ENCODE measurements at regions not wholly inside any gene's neighbourhood (a gene's known extent, or its start where the extent isn't known, plus 50 kb on each side); places are given as distances from the start of the nearest gene placed in this dataset.

DNA sequence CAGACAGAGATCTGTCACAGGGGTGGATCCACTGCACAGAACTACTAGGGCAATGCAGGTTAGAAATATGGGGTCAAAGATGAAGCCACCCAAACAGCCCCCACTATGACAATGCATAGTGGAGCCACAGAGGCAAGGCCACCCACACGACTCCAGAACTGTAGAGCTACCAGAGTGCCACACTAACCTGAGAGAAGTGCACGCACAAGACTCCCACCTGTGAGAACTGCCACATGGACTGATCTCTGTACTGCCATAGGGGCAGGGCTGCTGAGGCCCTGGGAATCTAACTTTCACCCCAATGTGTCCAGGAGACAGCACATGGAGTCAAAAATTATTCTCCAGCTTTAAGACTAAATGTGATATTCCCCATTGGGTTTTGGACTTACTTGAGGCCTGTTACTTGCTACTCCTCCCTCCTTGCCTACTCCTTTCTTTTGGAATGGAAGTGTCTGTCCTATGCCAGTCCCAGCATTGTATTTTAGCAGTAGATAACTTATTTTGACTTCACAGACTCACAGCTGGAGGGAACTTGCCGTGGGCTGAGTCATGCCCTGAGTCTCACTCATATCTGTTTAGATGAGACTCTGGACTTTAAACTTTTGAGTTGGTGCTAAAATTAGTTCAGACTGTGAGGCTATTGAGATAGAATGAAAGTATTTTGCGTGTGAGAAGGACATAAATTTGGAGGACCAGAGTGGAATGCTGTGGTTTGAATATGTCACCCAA is 853.3 kb downstream of the MAT2B start:
- no peak for DNase-seq

- no peak for DNase-seq
Observed at GRCh38 chr5:164359260-164360255, 854.1 kb downstream of the MAT2B start.

DNA sequence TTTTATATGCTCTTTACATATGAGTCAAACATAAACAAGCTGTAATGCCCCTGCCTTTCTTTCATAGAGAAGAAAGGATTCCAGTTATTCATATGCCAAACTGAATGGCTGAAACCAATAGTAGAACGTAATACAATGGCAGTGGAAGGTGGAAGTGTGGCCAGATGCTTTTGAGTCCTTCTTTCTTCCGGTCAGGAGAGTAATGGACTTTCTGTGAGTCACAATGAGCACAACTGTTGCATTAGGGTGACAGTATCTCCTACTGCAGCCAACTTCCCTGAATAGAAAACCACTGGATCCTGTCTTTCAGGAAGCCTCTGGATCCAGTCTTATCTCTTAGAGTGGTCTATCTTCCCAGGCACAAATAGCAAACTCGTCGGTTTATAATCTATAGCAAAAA is 855.2 kb downstream of the MAT2B start:
- DNase-seq: no peak

GRCh38 chr5:164361986-164362385 is 856.6 kb downstream of the MAT2B start:
- no peak for DNase-seq

DNA sequence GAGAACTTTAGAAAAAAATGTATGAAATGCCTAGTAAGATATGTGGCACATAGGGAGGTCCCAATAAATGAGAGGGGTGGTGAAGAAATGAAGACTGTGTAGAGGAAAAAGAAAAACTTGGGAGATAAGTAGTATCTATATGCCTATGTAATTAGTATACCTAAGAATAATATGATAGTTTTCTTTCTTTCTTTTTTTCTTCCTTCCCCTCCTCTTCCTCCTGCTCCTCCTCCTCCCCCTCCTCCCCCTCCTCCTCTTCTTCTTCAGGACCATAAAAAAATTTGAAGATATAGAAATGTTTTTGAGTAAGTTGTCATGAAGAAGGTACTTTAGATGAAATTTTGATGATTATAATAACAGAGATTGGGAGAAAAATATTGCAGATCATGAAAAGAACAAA is 857.4 kb downstream of the MAT2B start:
- no peak for DNase-seq

DNA sequence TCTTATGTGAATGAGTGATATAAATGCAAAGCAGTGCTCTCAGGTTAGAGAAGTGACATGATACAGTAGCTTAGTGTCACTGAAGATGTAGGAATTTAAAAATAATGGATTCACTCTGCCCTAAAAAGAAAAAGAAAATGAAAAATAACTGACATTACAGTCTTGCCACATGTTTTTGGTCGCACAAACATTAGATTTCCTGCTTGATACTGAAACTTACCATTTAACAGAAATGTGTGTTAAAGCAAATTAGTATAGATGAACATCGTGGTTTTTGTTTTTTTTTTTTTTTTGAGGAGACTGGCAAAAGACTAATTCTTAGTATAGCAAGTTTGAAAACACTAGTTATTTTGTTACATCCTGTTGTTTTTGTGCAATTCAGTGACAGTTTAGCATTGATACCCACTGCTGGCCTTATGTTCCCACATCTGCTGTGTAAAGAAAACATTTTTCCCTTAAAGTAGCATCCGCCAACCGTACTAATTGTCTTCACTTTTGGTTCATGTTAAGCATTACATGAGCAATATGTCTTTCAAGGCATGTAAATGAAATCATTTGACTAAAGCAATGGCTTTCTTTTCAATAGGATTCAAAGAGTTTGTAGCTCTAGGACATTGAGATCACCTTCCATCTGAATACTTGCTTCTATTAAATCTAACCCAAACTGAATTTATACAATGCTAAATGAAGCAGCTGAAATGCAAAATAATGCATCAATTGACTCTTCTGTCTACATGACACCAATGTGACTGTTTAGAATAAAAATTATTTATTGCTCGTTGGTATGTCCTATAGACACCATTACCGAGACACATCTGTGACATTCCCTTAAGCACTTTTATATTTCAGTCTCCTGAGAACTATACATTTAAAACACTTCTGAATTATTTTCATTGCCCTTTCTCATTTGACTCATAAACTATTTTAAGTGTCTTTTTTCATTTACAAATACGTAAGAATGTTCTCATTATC is 859.1 kb downstream of the MAT2B start:
- DNase-seq: no peak

DNA sequence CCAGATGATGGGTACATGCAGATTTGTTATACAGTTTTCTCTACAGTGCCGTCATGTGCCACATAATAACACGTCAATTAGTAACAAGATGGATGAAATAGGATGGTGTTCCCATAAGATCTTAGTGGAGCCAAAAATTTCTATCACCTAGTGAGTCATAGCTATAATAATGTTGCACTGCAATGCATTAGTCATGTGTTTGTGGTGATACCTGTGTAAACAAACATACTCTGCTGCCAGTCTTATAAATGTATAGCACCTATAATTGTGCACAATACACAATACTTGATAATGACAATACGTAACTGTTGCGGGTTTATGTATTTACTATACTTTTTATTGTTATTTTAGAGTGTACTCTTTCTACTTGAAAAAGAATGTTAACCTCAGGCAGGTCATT is 865.4 kb downstream of the MAT2B start:
- DNase-seq: no peak

GRCh38 chr5:164372892-164373291 is 867.5 kb downstream of the MAT2B start:
- no peak for DNase-seq

GRCh38 chr5:164373876-164374275 is 868.5 kb downstream of the MAT2B start:
- no peak for DNase-seq

- no peak for DNase-seq
Observed at GRCh38 chr5:164375051-164375450, 869.6 kb downstream of the MAT2B start.

DNA sequence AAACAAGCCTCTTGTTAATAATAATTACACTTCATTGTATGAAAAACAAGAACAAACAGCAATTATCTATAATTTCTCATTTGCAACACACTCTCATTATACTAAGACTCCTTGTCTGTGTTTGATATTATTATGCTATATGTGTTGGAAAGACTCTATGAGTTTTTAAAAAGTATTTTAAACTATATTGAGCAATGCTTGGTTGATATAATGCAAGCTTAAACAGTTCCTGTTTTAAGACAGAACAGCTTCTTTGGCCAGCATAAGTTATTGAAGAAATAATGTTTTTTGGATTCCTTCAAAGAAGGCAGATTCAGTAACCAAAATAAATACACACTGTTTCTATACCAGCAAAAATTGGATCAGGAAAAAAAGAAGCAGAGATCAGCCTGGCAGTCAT is 871.4 kb downstream of the MAT2B start:
- DNase-seq: no peak

GRCh38 chr5:164377746-164378145 is 872.3 kb downstream of the MAT2B start:
- DNase-seq: no peak

- DNase-seq: no peak
Observed at GRCh38 chr5:164383662-164384061, 878.2 kb downstream of the MAT2B start.

GRCh38 chr5:164392531-164392930 is 887.1 kb downstream of the MAT2B start:
- DNase-seq: no peak

GRCh38 chr5:164394686-164395194 is 889.3 kb downstream of the MAT2B start:
- no peak for DNase-seq

DNA sequence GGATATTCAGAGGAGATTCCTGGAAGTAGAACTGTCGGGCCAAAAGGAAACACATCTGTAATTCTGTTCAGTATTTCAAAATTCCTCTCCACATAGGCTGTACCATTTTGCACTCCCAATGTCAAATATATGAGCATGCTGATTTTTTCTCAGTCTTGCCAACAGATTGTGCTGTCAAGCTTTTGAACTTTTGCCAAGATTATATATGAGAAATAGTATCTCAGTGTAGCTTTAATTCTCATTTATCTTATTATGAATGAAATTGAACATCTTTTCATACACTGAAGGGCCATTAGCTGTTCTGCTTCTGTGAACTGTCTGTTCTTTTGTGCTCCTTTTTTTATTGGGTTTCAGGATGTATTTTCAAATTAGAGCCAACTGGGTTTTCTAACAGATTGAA is 907.1 kb downstream of the MAT2B start:
- no peak for DNase-seq

DNA sequence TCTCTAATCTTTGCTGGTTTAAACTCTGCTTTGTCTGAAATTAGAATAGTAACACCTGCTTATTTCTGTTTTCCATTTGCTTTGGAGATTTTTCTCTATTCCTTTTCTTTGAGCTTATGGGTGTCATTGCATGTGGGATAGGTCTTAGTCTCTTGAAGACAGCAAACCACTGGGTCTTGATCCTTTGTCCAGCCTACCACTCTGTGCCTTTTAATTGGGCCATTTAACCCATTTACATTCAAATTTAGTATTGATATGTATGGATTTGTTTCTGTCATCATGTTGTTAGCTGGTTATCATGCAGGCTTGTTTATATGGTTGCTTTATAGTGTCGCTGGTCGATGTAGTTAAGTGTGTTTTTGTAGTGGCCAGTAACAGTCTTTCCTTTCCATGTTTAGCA is 914.7 kb downstream of the MAT2B start:
- DNase-seq: no peak

- DNase-seq: no peak
Observed at GRCh38 chr5:164422400-164422799, 917.0 kb downstream of the MAT2B start.

- DNase-seq: no peak
Observed at GRCh38 chr5:164431634-164432304, 926.4 kb downstream of the MAT2B start.

DNA sequence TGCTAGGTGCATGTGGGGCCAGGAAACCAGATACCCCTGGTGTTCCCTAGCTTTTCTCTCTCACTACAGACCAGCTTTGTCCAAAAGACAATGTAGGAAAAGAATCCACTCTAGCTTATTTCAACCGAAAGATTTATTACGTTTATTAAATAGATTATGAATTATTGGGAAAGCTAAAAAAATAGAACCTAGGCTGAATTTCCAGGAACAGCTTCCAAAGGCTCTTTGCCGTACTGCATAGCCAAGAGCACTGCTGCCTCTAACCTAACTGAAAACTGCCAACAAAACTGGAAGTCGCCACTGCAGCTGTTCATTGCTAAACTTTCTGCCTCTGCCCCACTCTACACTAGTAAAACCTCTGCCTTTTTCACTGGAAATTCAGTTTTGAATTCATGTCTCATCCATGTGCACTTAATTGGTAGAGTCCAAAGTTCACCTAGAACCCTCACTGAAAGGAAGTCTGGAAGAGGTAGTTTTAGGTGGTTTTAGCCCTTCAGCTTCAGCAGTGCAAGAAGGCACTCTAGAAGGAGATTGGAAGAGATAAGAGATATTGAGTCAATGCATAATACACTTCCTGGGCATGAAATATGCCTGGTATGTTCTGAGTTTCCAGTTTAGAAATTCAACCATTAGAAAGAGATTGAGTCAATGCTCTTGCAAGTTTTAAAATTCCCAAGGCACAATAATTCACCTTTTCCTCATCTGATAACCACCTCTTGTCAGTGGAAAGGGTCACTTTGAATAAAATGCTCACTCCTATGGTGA is 927.9 kb downstream of the MAT2B start:
- DNase-seq: no peak

- DNase-seq: no peak
Observed at GRCh38 chr5:164435576-164435975, 930.2 kb downstream of the MAT2B start.
